Left ventricle myocardium inferior (tissue), 1 donor: ENCODE measurements at regions not wholly inside any gene's neighbourhood (a gene's known extent, or its start where the extent isn't known, plus 50 kb on each side); places are given as distances from the start of the nearest gene placed in this dataset.

Experiments used
- DNase-seq: peaks from one replicate; pipeline ENCODE4 v3.0.0-alpha.2; 2020
- H3K27ac ChIP-seq: fragments of 200-600 bp; replicated peaks from 2 replicates; pipeline ENCODE4 v1.8.0; 2021
- H3K27me3 ChIP-seq: fragments of 200-600 bp; 2 replicates; pipeline ENCODE4 v1.8.0; 2021; ENCODE audit warnings: low read depth
- H3K36me3 ChIP-seq: fragments of 200-600 bp; 2 replicates; pipeline ENCODE4 v1.8.0; 2021
- H3K4me1 ChIP-seq: fragments of 200-600 bp; 2 replicates; pipeline ENCODE4 v1.8.0; 2021
- H3K4me3 ChIP-seq: fragments of 200-600 bp; 2 replicates; pipeline ENCODE4 v1.8.0; 2021; ENCODE audit warnings: mild to moderate bottlenecking, moderate library complexity
- H3K9me3 ChIP-seq: fragments of 200-600 bp; replicated peaks from 2 replicates; pipeline ENCODE4 v1.8.0; 2021
- intact Hi-C: fragments of 100-400 bp; cut with micrococcal nuclease; formaldehyde crosslinking; loops from one replicate; pipeline ENCODE4 v1.11.0; 2022
- TF ChIP-seq, protein P1 (sequence below): fragments of 200-600 bp; IDR thresholded peaks from 2 replicates; pipeline ENCODE4 v1.8.0; 2021; ENCODE audit warnings: antibody characterized with exemption, mild to moderate bottlenecking, borderline replicate concordance
- donor health status: DM: no; HTN: yes; CAD: no; lungs with severe emphysema.

- DNase-seq = no peak
- Histone ChIP-seq H3K27me3 (no peaks in the 10 kb centered on the region), H3K4me1 (no peaks in the 10 kb centered on the region), H3K9me3 (peaks cover 6% of the 10 kb centered on the region), H3K27ac (no peak overlapping the region), H3K36me3 (no peaks in the 10 kb centered on the region), H3K4me3 (no peak overlapping the region)
- TF ChIP-seq, protein P1, sequence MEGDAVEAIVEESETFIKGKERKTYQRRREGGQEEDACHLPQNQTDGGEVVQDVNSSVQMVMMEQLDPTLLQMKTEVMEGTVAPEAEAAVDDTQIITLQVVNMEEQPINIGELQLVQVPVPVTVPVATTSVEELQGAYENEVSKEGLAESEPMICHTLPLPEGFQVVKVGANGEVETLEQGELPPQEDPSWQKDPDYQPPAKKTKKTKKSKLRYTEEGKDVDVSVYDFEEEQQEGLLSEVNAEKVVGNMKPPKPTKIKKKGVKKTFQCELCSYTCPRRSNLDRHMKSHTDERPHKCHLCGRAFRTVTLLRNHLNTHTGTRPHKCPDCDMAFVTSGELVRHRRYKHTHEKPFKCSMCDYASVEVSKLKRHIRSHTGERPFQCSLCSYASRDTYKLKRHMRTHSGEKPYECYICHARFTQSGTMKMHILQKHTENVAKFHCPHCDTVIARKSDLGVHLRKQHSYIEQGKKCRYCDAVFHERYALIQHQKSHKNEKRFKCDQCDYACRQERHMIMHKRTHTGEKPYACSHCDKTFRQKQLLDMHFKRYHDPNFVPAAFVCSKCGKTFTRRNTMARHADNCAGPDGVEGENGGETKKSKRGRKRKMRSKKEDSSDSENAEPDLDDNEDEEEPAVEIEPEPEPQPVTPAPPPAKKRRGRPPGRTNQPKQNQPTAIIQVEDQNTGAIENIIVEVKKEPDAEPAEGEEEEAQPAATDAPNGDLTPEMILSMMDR = no peak
- intact Hi-C loops = no loop called here
Measured at GRCh38 chrX:776061-776460, 145.5 kb downstream of the SHOX start.

DNA sequence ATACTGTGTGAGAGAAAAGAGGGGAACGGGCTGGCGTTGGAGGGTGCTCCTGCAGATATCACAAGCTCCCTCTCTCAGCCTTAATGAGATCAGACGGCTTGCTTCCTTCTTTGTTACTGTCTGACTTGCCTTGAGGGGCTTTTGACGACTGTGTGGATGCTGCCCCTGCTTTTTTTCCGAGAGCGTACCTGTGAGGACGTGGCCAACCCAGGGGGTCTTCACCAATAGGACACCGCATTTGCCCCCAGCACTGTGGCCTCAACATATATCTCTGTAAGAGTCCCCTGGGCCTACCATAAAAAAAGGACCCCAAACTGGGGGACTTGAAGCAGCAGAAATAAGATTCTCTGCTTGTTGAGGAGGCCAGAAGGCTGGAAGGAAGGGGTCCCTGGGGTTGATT is 143.9 kb downstream of the SHOX start:
- intact Hi-C loops = no loop called here
- TF ChIP-seq, protein P1 = no peak

GRCh38 chrX:773292-774025 is 142.9 kb downstream of the SHOX start:
- Histone ChIP-seq H3K9me3 (peaks cover 4% of the 10 kb centered on the region), H3K27ac (no peak overlapping the region), H3K4me1 (no peaks in the 10 kb centered on the region), H3K4me3 (no peak overlapping the region), H3K36me3 (no peaks in the 10 kb centered on the region), H3K27me3 (no peaks in the 10 kb centered on the region)
- DNase-seq = no peak
- TF ChIP-seq, protein P1 = no peak
- intact Hi-C loops = no loop called here

More for the DNA sequence above, 143.9 kb downstream of the SHOX start:
- Histone ChIP-seq H3K27me3 (no peaks in the 10 kb centered on the region), H3K4me3 (no peak overlapping the region), H3K4me1 (no peaks in the 10 kb centered on the region), H3K9me3 (peaks cover 6% of the 10 kb centered on the region), H3K36me3 (no peaks in the 10 kb centered on the region), H3K27ac (no peak overlapping the region)
- DNase-seq = no peak

- TF ChIP-seq, protein P1 = no peak
- Histone ChIP-seq H3K36me3 (no peaks in the 10 kb centered on the region), H3K9me3 (no peaks in the 10 kb centered on the region), H3K27me3 (peaks cover 9% of the 10 kb centered on the region), H3K4me3 (no peak overlapping the region), H3K27ac (no peak overlapping the region), H3K4me1 (no peaks in the 10 kb centered on the region)
- no peak for DNase-seq
- intact Hi-C loops = no loop called here
Measured at GRCh38 chrX:771536-771935, 140.9 kb downstream of the SHOX start.

- intact Hi-C loops = no loop called here
- no peaks in the 10 kb centered on the region for H3K9me3 ChIP-seq
- no peak for DNase-seq
- no peak overlapping the region for H3K4me3 ChIP-seq
- peaks cover 13% of the 10 kb centered on the region for H3K27me3 ChIP-seq
- no peak overlapping the region for H3K27ac ChIP-seq
- no peaks in the 10 kb centered on the region for H3K36me3 ChIP-seq
- TF ChIP-seq, protein P1 = no peak
- H3K4me1 ChIP-seq = no peaks in the 10 kb centered on the region
Measured at GRCh38 chrX:769796-770195, 139.2 kb downstream of the SHOX start.
